ENCODE measurements at regions not wholly inside any gene's neighbourhood (a gene's known extent, or its start where the extent isn't known, plus 50 kb on each side); places are given as distances from the start of the nearest gene placed in this dataset.

DNA sequence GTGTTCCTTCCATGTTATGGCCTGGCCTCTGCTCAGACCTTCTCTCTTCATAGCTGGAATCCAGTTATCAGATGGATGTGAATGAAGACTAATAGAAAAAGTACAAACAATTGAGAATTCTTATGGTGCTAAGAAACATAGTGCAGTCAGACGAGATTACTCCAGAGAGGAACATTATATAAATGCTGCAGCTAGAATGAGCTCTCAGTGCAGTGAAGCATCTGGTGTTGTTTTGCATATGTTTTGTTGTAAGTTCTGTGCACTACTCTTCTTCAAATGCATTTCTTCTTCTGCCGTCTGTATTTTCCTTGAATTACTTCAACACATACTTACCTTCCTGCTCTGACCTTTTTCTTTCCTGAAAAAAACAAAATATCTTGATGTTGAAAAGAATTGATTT lies 602.4 kb upstream of the CDH18 start:
- DNase-seq (ENCODE audit: low spot score) = no peak
- Mint-ChIP-seq H3K27me3 (ENCODE audit: insufficient read depth) (no peaks in the 10 kb centered on the region), H3K9me3 (no peaks in the 10 kb centered on the region)

GRCh38 chr5:20575571-20575970 lies 587.6 kb upstream of the CDH18 start:
- no peak for DNase-seq (ENCODE audit: low spot score)
- Mint-ChIP-seq H3K27ac (no peak overlapping the region), H3K4me1 (ENCODE audit: low read depth) (no peaks in the 10 kb centered on the region), H3K27me3 (ENCODE audit: insufficient read depth) (no peaks in the 10 kb centered on the region), H3K9me3 (peaks cover 16% of the 10 kb centered on the region), H3K36me3 (ENCODE audit: low read depth) (no peaks in the 10 kb centered on the region), H3K4me3 (no peak overlapping the region)
- intact Hi-C loops (cut with micrococcal nuclease) = no loop called here

More for the DNA sequence above, 602.4 kb upstream of the CDH18 start:
- Mint-ChIP-seq H3K36me3 (ENCODE audit: low read depth) (no peaks in the 10 kb centered on the region), H3K27ac (no peak overlapping the region), H3K4me3 (no peak overlapping the region), H3K4me1 (ENCODE audit: low read depth) (no peaks in the 10 kb centered on the region)
- intact Hi-C loops (cut with micrococcal nuclease) = no loop called here

GRCh38 chr5:20574576-20574975 lies 586.6 kb upstream of the CDH18 start:
- intact Hi-C loops (cut with micrococcal nuclease) = no loop called here
- H3K27ac Mint-ChIP-seq = no peak overlapping the region
- H3K4me1 Mint-ChIP-seq (ENCODE audit: low read depth) = no peaks in the 10 kb centered on the region
- no peaks in the 10 kb centered on the region for H3K27me3 Mint-ChIP-seq (ENCODE audit: insufficient read depth)
- no peak for DNase-seq (ENCODE audit: low spot score)
- H3K9me3 Mint-ChIP-seq = peaks cover 12% of the 10 kb centered on the region
- H3K4me3 Mint-ChIP-seq = no peak overlapping the region
- H3K36me3 Mint-ChIP-seq (ENCODE audit: low read depth) = no peaks in the 10 kb centered on the region

DNA sequence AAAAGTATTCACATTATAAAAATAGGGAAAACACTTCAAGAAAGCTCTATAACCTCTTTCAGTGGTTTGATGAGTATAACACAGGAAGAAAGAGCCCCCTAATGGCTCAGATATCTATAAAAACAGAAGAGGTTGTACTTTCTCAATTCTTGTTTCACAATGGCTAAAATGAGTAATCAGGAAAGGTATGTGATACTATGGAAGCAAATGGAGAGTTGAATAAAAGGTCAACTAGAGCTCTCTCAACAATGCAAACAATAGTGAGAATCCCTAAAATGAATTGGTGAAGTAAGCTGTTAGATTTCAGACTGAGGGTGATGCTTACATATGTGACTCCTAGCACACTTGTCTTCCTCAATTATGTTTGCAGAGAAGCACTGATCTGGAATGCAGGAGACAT lies 584.6 kb upstream of the CDH18 start:
- Mint-ChIP-seq H3K27ac (no peak overlapping the region), H3K4me3 (no peak overlapping the region), H3K4me1 (ENCODE audit: low read depth) (no peaks in the 10 kb centered on the region), H3K27me3 (ENCODE audit: insufficient read depth) (no peaks in the 10 kb centered on the region), H3K36me3 (ENCODE audit: low read depth) (no peaks in the 10 kb centered on the region), H3K9me3 (peaks cover 5% of the 10 kb centered on the region)
- intact Hi-C loops (cut with micrococcal nuclease) = no loop called here
- no peak for DNase-seq (ENCODE audit: low spot score)

GRCh38 chr5:20570486-20570885 lies 582.5 kb upstream of the CDH18 start:
- intact Hi-C loops (cut with micrococcal nuclease) = no loop called here
- no peak for DNase-seq (ENCODE audit: low spot score)
- Mint-ChIP-seq H3K4me3 (no peak overlapping the region), H3K27me3 (ENCODE audit: insufficient read depth) (no peaks in the 10 kb centered on the region), H3K9me3 (peaks cover 4% of the 10 kb centered on the region), H3K36me3 (ENCODE audit: low read depth) (no peaks in the 10 kb centered on the region), H3K27ac (no peak overlapping the region), H3K4me1 (ENCODE audit: low read depth) (no peaks in the 10 kb centered on the region)

- intact Hi-C loops (cut with micrococcal nuclease) = no loop called here
- Mint-ChIP-seq H3K36me3 (ENCODE audit: low read depth) (no peaks in the 10 kb centered on the region), H3K27ac (no peak overlapping the region), H3K4me3 (no peak overlapping the region), H3K9me3 (peaks cover 5% of the 10 kb centered on the region), H3K4me1 (ENCODE audit: low read depth) (no peaks in the 10 kb centered on the region), H3K27me3 (ENCODE audit: insufficient read depth) (no peaks in the 10 kb centered on the region)
- no peak for DNase-seq (ENCODE audit: low spot score)
These were observed 574.5 kb upstream of the CDH18 start for GRCh38 chr5:20562544-20562943.

- no peak overlapping the region for H3K4me3 Mint-ChIP-seq
- intact Hi-C loops (cut with micrococcal nuclease) = no loop called here
- no peak overlapping the region for H3K27ac Mint-ChIP-seq
- peaks cover 18% of the 10 kb centered on the region for H3K9me3 Mint-ChIP-seq
- DNase-seq (ENCODE audit: low spot score) = no peak
- no peaks in the 10 kb centered on the region for H3K27me3 Mint-ChIP-seq (ENCODE audit: insufficient read depth)
- H3K4me1 Mint-ChIP-seq (ENCODE audit: low read depth) = no peaks in the 10 kb centered on the region
- no peaks in the 10 kb centered on the region for H3K36me3 Mint-ChIP-seq (ENCODE audit: low read depth)
These were observed 571.8 kb upstream of the CDH18 start for GRCh38 chr5:20559845-20560244.

GRCh38 chr5:20556115-20556763 lies 568.2 kb upstream of the CDH18 start:
- Mint-ChIP-seq H3K4me3 (no peak overlapping the region), H3K36me3 (ENCODE audit: low read depth) (no peaks in the 10 kb centered on the region), H3K4me1 (ENCODE audit: low read depth) (no peaks in the 10 kb centered on the region), H3K9me3 (peaks cover 28% of the 10 kb centered on the region), H3K27ac (no peak overlapping the region), H3K27me3 (ENCODE audit: insufficient read depth) (no peaks in the 10 kb centered on the region)
- intact Hi-C loops (cut with micrococcal nuclease) = no loop called here
- DNase-seq (ENCODE audit: low spot score) = no peak

DNA sequence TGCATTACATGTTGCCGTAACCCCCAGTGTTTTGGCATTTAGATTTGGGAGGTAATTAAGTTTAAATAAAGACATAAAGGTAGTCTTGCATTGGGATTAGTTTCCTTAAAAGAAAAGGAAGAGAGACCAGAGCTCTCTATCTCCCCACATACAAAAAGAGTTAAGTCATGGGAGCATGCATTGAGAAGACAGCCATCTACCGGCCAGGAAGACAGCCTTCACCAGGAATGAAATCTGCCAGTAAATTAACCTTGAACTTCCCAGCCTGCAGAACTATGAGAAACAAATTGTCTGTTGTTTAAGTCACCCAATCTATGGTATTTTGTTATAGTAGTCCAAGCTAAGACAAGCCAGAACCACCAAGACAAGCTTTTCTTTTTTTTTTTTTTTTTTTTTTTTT lies 567.0 kb upstream of the CDH18 start:
- Mint-ChIP-seq H3K36me3 (ENCODE audit: low read depth) (no peaks in the 10 kb centered on the region), H3K9me3 (peaks cover 30% of the 10 kb centered on the region), H3K4me3 (no peak overlapping the region), H3K27ac (no peak overlapping the region), H3K27me3 (ENCODE audit: insufficient read depth) (no peaks in the 10 kb centered on the region), H3K4me1 (ENCODE audit: low read depth) (no peaks in the 10 kb centered on the region)
- intact Hi-C loops (cut with micrococcal nuclease) = no loop called here
- no peak for DNase-seq (ENCODE audit: low spot score)

DNA sequence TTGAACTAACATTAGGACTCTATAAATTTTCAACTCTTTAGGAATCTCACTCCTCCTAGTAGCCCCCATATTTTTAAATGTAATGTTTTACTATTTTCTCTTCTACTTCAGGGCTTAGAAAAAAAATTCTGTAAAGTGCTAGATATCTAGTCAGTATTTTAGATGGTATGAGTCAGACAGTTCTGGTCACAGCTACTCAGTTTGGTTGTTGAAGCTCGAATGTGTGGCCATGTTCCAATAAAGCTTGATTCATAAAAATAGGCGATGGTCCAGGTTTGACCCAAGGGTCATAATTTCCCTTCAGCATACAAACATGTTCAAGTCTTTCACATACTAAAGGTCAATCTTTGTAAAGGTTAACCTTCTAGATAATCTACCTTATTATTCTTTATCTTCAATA lies 566.0 kb upstream of the CDH18 start:
- intact Hi-C loops (cut with micrococcal nuclease) = no loop called here
- Mint-ChIP-seq H3K36me3 (ENCODE audit: low read depth) (no peaks in the 10 kb centered on the region), H3K27ac (no peak overlapping the region), H3K9me3 (peaks cover 30% of the 10 kb centered on the region), H3K27me3 (ENCODE audit: insufficient read depth) (no peaks in the 10 kb centered on the region), H3K4me1 (ENCODE audit: low read depth) (no peaks in the 10 kb centered on the region), H3K4me3 (no peak overlapping the region)
- no peak for DNase-seq (ENCODE audit: low spot score)

DNA sequence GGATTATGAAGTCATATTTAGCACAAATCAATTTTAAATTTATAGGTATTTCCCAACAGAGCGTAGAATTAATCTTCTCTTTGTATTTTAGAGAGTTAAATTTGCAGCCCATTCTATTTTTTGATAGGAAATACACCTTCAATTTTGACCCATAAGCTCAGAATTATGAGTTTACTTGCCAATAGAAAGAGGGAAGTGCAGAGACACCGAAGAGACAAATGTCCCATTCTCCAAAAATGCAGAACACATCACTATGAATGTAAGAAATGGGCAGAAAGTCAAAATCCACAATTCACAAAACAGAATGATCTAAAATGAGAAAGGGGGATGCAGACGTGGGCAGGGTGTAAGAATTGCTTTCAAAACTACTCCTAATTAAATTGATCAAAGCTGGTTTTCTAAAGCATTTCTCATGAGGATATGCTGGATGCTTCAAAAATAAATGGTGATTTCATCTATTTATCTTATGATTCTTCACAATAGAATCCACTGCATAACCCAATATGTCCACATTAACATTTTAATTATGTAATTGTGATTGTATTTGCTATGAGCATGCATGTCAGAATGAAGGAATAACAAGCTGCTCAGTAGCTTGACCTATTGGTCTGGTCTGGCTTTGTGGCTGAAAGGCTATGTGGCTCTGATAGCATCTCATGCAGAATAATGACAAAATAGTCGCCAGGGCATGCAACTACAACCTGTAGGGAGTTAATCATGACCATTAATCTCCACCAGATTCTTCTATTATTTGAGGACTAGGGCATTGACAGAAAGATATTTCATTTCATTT lies 550.1 kb upstream of the CDH18 start:
- intact Hi-C loops (cut with micrococcal nuclease) = no loop called here
- Mint-ChIP-seq H3K27me3 (ENCODE audit: insufficient read depth) (no peaks in the 10 kb centered on the region), H3K36me3 (ENCODE audit: low read depth) (no peaks in the 10 kb centered on the region), H3K9me3 (peaks cover 4% of the 10 kb centered on the region), H3K27ac (no peak overlapping the region), H3K4me3 (no peak overlapping the region), H3K4me1 (ENCODE audit: low read depth) (no peaks in the 10 kb centered on the region)
- DNase-seq (ENCODE audit: low spot score) = no peak

GRCh38 chr5:20536813-20537212 lies 548.8 kb upstream of the CDH18 start:
- no peak overlapping the region for H3K4me3 Mint-ChIP-seq
- no peaks in the 10 kb centered on the region for H3K27me3 Mint-ChIP-seq (ENCODE audit: insufficient read depth)
- H3K4me1 Mint-ChIP-seq (ENCODE audit: low read depth) = no peaks in the 10 kb centered on the region
- no peaks in the 10 kb centered on the region for H3K36me3 Mint-ChIP-seq (ENCODE audit: low read depth)
- peaks cover 9% of the 10 kb centered on the region for H3K9me3 Mint-ChIP-seq
- DNase-seq (ENCODE audit: low spot score) = no peak
- intact Hi-C loops (cut with micrococcal nuclease) = no loop called here
- no peak overlapping the region for H3K27ac Mint-ChIP-seq

DNA sequence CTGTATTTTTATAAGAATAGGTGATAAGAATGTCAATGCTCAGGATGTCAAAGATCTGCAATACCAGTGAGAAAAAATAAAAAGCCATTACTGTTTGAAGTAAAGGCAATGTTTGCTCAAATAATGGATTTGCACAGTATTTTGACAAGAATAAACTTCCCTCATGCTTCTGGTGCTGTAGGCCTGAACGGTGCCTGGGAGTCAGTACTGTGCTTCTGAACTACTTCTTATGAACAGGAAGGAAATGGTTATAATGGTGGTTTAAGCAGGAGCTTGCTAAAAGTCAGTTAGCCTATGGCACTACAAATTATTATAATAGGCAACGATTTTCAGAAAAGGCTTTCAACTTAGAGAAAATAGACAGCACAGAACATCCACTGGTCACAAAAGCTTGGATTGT lies 548.3 kb upstream of the CDH18 start:
- no peaks in the 10 kb centered on the region for H3K36me3 Mint-ChIP-seq (ENCODE audit: low read depth)
- peaks cover 9% of the 10 kb centered on the region for H3K9me3 Mint-ChIP-seq
- H3K27me3 Mint-ChIP-seq (ENCODE audit: insufficient read depth) = no peaks in the 10 kb centered on the region
- no peak for DNase-seq (ENCODE audit: low spot score)
- H3K27ac Mint-ChIP-seq = no peak overlapping the region
- no peaks in the 10 kb centered on the region for H3K4me1 Mint-ChIP-seq (ENCODE audit: low read depth)
- intact Hi-C loops (cut with micrococcal nuclease) = no loop called here
- H3K4me3 Mint-ChIP-seq = no peak overlapping the region

Data from activated T-helper 1 cell treated with anti-CD3 and anti-CD28 coated beads, Interleukin-12 subunit alpha, Interleukin-12 subunit beta, Interleukin-2, Interleukin-4 antibody, amounts not matched to agents 30 ng/mL and 10 ng/mL and 1 ng/mL, durations not matched to agents 14 hours and 24 hours and 36 hours (primary cell).